PFSK-1 (cell line): ENCODE measurements at regions not wholly inside any gene's neighbourhood (a gene's known extent, or its start where the extent isn't known, plus 50 kb on each side); places are given as distances from the start of the nearest gene placed in this dataset.

Experiments
- POLR2AphosphoS5 ChIP-seq: IDR thresholded peaks from 2 replicates; pipeline ENCODE4 v1.6.1; 2012; ENCODE audit warnings: low read depth, mild to moderate bottlenecking, control low read depth, low read length, moderate library complexity
- SIN3A ChIP-seq: IDR thresholded peaks from 2 replicates; pipeline ENCODE4 v1.6.1; 2012; ENCODE audit warnings: mild to moderate bottlenecking, low read length, moderate library complexity, borderline replicate concordance; ENCODE audit not compliant: insufficient read depth
- TF ChIP-seq, protein P1 (sequence below), 2 experiments: IDR thresholded peaks; 2 replicates each; pipeline versions ENCODE4 v1.6.1 to v1.8.0; 2011 to 2012; ENCODE audit warnings: low read depth in 2 of 2, low read length in 2 of 2, control low read depth in 1 of 2, inconsistent platforms in 1 of 2, mild to moderate bottlenecking in 1 of 2, moderate library complexity in 1 of 2; ENCODE audit not compliant: insufficient read depth in 1 of 2

DNA sequence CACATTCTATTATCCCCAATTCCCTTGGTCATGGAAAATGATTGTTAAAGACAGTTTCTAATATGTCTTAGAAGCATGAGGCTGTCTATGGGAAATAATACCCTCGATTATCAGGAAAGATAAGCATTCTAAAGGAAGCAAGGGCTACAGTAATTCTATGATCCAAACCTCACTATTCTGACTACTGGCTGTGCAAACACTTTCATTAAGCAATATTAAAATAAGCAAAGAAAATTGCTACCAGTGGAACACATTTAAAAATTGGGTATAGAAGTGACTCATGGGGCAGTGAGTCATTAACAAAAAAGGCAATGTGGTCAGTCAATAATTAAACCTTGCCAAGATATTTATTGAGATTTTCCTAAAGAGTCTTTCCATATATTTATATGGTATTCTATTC, 1415.2 kb upstream of the TENM4 start:
- TF ChIP-seq SIN3A, result no peak
- no peak for TF ChIP-seq POLR2AphosphoS5
- TF ChIP-seq, protein P1, sequence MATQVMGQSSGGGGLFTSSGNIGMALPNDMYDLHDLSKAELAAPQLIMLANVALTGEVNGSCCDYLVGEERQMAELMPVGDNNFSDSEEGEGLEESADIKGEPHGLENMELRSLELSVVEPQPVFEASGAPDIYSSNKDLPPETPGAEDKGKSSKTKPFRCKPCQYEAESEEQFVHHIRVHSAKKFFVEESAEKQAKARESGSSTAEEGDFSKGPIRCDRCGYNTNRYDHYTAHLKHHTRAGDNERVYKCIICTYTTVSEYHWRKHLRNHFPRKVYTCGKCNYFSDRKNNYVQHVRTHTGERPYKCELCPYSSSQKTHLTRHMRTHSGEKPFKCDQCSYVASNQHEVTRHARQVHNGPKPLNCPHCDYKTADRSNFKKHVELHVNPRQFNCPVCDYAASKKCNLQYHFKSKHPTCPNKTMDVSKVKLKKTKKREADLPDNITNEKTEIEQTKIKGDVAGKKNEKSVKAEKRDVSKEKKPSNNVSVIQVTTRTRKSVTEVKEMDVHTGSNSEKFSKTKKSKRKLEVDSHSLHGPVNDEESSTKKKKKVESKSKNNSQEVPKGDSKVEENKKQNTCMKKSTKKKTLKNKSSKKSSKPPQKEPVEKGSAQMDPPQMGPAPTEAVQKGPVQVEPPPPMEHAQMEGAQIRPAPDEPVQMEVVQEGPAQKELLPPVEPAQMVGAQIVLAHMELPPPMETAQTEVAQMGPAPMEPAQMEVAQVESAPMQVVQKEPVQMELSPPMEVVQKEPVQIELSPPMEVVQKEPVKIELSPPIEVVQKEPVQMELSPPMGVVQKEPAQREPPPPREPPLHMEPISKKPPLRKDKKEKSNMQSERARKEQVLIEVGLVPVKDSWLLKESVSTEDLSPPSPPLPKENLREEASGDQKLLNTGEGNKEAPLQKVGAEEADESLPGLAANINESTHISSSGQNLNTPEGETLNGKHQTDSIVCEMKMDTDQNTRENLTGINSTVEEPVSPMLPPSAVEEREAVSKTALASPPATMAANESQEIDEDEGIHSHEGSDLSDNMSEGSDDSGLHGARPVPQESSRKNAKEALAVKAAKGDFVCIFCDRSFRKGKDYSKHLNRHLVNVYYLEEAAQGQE (IDR thresholded peaks at IDR 0.05; ENCODE audit: insufficient read depth in 1 of 2, low read depth in 2 of 2, low read length in 2 of 2), result no peak
